HL-60 (cell line): ENCODE measurements at regions not wholly inside any gene's neighbourhood (a gene's known extent, or its start where the extent isn't known, plus 50 kb on each side); places are given as distances from the start of the nearest gene placed in this dataset.

Experiments used
- DNase-seq, 2 experiments: peaks; one replicate each; pipeline ENCODE4 v3.0.0-alpha.2; 2010 to 2020; ENCODE audit warnings: low read depth in 1 of 2, low spot score in 1 of 2
- H3K27ac ChIP-seq: fragments of 250-450 bp; sonication (Bioruptor Pico); replicated peaks from 2 replicates; pipeline ENCODE4 v1.5.1; 2020; ENCODE audit warnings: mild to moderate bottlenecking, moderate library complexity
- H3K27me3 ChIP-seq: fragments of 250-450 bp; sonication (Bioruptor Pico); 2 replicates; pipeline ENCODE4 v1.5.1; 2021; ENCODE audit warnings: mild to moderate bottlenecking, moderate library complexity; ENCODE audit not compliant: insufficient read depth, poor library complexity, severe bottlenecking
- H3K4me3 ChIP-seq: replicated peaks from 2 replicates; pipeline ENCODE4 v1.5.1; 2011; ENCODE audit warnings: mild to moderate bottlenecking, control low read depth, low read length; ENCODE audit not compliant: insufficient read depth
- CTCF ChIP-seq: IDR thresholded peaks from one replicate; pipeline ENCODE4 v1.5.1; 2011; ENCODE audit warnings: low read length, control low read depth, inconsistent platforms; ENCODE audit not compliant: insufficient read depth
- GABPA ChIP-seq: IDR thresholded peaks from 2 replicates; pipeline ENCODE4 v1.6.1; 2012; ENCODE audit warnings: low read depth
- POLR2AphosphoS5 ChIP-seq: IDR thresholded peaks from 2 replicates; pipeline ENCODE4 v1.6.1; 2012; ENCODE audit warnings: low read depth
- REST ChIP-seq: IDR thresholded peaks from 2 replicates; pipeline ENCODE4 v1.6.1; 2012; ENCODE audit warnings: low read depth; ENCODE audit not compliant: insufficient replicate concordance
- SPI1 ChIP-seq: IDR thresholded peaks from 2 replicates; pipeline ENCODE4 v1.6.1; 2012; ENCODE audit warnings: low read depth, mild to moderate bottlenecking, borderline replicate concordance

DNA sequence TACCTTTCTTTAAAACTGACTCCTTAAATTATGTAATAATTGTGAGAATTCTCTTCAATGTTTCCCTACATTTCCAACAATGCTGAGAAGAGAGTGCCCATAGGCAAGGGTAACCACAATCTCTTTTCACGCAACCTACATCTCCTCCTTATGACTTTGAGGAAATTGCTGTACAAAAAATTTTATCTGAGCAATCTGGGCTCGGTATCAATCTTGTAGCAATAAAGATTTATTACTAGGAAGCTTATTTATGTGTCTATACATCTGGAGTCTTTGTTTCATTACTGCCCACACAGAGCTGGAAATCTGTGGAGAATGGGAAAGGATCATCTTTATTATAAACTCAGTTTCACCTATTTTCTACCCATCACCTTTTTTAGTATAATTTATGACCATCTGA lies 913.8 kb upstream of the SORCS1 start:
- no peak for TF ChIP-seq CTCF
- no peak for TF ChIP-seq REST
- H3K27me3 ChIP-seq: no peaks in the 10 kb centered on the region

DNA sequence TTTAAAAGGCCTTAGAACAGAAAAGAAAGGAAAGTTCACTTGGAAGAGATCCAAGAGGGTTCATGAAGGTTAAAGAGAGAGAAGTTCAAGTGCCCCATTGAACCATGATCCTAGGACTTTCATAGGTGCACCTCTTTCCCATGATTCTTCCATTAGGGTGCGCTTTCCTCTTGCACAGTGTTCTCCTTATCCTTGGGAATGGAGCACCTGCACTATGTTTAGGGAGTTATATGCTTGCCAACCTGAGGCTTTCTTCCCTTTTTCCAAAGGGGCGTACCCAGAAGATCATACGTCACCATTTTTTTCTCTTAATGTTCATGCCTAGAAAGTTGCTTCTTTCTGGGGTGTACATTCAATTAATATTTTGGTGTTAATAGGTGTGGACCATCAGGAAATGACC lies 908.0 kb upstream of the SORCS1 start:
- Histone ChIP-seq H3K27me3 (no peaks in the 10 kb centered on the region), H3K27ac (no peak overlapping the region), H3K4me3 (no peak overlapping the region)
- TF ChIP-seq POLR2AphosphoS5: no peak
- TF ChIP-seq GABPA: no peak
- no peak for TF ChIP-seq CTCF
- TF ChIP-seq SPI1: no peak
- no peak for DNase-seq

More for the DNA sequence above, 913.8 kb upstream of the SORCS1 start:
- Histone ChIP-seq H3K27ac (no peak overlapping the region), H3K4me3 (no peak overlapping the region)
- no peak for DNase-seq

- TF ChIP-seq REST (no peak), CTCF (no peak), SPI1 (no peak), POLR2AphosphoS5 (no peak), GABPA (no peak)
- no peaks in the 10 kb centered on the region for H3K27me3 ChIP-seq
- DNase-seq: no peak
- H3K4me3 ChIP-seq: no peak overlapping the region
- no peak overlapping the region for H3K27ac ChIP-seq
Measured at GRCh38 chr10:108070789-108071188, 906.3 kb upstream of the SORCS1 start.

DNA sequence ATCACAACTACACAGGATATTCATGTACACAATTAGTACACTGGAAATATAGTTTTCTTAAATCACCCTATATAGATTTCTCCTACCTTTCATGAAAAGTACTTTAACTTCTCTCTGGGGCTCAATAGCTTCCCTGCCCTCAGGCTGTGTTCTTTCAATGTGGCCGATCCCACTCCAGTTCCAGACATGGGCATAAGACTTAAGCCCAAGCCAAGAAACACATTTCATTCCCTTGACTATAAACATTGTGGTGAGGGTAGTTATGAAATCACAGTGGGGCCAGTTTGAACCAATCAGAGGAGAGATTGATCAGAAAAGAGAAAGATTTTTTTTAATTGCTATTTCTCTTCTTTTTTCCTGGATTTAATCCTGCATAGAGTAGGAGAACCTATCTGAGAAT lies 904.6 kb upstream of the SORCS1 start:
- TF ChIP-seq REST: no peak
- no peak for TF ChIP-seq CTCF
- TF ChIP-seq GABPA: no peak
- no peak for TF ChIP-seq POLR2AphosphoS5
- TF ChIP-seq SPI1: no peak
- no peak for DNase-seq
- H3K27me3 ChIP-seq: no peaks in the 10 kb centered on the region
- no peak overlapping the region for H3K27ac ChIP-seq
- no peak overlapping the region for H3K4me3 ChIP-seq
